ENCODE measurements at regions not wholly inside any gene's neighbourhood (a gene's known extent, or its start where the extent isn't known, plus 50 kb on each side); places are given as distances from the start of the nearest gene placed in this dataset.

DNA sequence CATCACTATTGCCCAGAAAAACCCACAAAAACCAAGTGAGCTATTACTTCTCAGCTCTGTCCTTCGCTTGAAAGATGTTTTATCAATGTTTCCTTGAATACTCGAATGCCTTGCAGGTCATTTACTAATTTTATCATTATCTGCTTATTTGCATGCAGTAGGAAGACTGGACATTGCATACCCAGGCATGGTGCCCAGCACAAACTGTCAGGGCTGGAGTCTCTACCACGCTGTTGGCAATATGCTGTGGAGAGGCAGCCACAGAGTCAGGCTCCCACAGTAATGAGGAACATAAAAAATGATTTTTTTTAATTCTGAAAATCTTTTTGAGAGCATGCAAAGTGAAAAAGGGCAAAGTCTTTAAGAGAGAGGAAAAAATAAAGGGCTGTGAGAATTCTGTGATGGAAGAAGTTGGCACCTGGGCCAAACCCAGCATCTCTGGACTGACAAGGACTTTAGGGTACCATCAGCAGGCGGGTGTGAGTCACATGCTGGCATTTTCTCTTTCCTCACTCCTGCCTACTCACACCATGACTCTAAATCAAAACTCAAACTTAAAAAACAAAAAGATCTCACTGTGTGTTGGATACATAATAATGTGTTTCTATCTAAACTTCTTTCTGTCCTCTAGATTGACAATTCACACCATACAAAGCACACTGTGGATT lies 709.8 kb upstream of the FANCL start:
- no peak for TF ChIP-seq CTCF (IDR thresholded peaks at IDR 0.05)
- no peak for TF ChIP-seq POLR2AphosphoS5 (IDR thresholded peaks at IDR 0.05)
- TF ChIP-seq POLR2A (IDR thresholded peaks at IDR 0.05) = no peak

All from transverse colon (tissue), 4 donors.